Psoas muscle (tissue), 7 donors: ENCODE measurements at regions not wholly inside any gene's neighbourhood (a gene's known extent, or its start where the extent isn't known, plus 50 kb on each side); places are given as distances from the start of the nearest gene placed in this dataset.
A peak's percentile ranks its signal among the peaks of the same experiment; 100 is the strongest.

Experiments used
- ATAC-seq, 4 donors: fragments of 200-7000 bp; cut with Tn5 transposase; one replicate each; pipeline ENCODE4 v1.9.1; 2020; ENCODE audit warnings: moderate library complexity in 3 of 4, mild to moderate bottlenecking in 2 of 4
- DNase-seq, 2 donors: peaks; one replicate each; pipeline ENCODE4 v3.0.0-alpha.2; 2020
- H3K27ac ChIP-seq: fragments of 200-600 bp; one replicate; pipeline ENCODE4 v1.8.0; 2022
- H3K27me3 ChIP-seq, 3 donors: fragments of 200-600 bp in 1 of 3; one replicate each; pipeline versions ENCODE4 v1.6.1 to v1.8.0; 2013 to 2022; ENCODE audit warnings: low read length in 2 of 3, mild to moderate bottlenecking in 2 of 3, moderate library complexity in 1 of 3; ENCODE audit not compliant: insufficient read depth in 3 of 3
- H3K36me3 ChIP-seq, 2 donors: fragments of 200-600 bp in 1 of 2; one replicate each; pipeline versions ENCODE4 v1.6.1 to v1.8.0; 2013 to 2022; ENCODE audit warnings: low read depth in 1 of 2, mild to moderate bottlenecking in 1 of 2, moderate library complexity in 1 of 2; ENCODE audit not compliant: insufficient read depth in 1 of 2
- H3K4me1 ChIP-seq: fragments of 200-600 bp; one replicate; pipeline ENCODE4 v1.8.0; 2022
- H3K4me3 ChIP-seq: fragments of 200-600 bp; one replicate; pipeline ENCODE4 v1.8.0; 2022; ENCODE audit warnings: mild to moderate bottlenecking
- H3K9me3 ChIP-seq: fragments of 200-600 bp; one replicate; pipeline ENCODE4 v1.8.0; 2022
- WGBS, 3 donors: extraction: QIAGEN DNeasy Blood & Tissue Kit; methylation state at CpG; one replicate each; pipeline versions ENCODE4 v1.1.6 to v1.1.7; 2013; 5-methylcytosine and 5-hydroxymethylcytosine counted together
- intact Hi-C, 2 donors: fragments of 100-400 bp; cut with DNase I; formaldehyde crosslinking; loops; one replicate each; pipeline versions ENCODE4 v1.11.0 to v1.14.2; 2022
- TF ChIP-seq, protein P1 (sequence below): fragments of 200-600 bp; IDR thresholded peaks from one replicate; pipeline ENCODE4 v1.8.0; 2022; ENCODE audit warnings: antibody characterized with exemption
- donor health status: healthy with polysubstance abuse.
- donor health status: DM: no; HTN: no; CAD: no; lungs with moderate emphysema.
- donor health status: Bipolar disorder and iron deficiency.
- donor health status: healthy.
- donor health status: DM: yes; HTN: yes; CAD: no.
- donor health status: DM: no; HTN: no; CAD: no.
- donor health status: DM: yes; HTN: yes; CAD: no.

DNA sequence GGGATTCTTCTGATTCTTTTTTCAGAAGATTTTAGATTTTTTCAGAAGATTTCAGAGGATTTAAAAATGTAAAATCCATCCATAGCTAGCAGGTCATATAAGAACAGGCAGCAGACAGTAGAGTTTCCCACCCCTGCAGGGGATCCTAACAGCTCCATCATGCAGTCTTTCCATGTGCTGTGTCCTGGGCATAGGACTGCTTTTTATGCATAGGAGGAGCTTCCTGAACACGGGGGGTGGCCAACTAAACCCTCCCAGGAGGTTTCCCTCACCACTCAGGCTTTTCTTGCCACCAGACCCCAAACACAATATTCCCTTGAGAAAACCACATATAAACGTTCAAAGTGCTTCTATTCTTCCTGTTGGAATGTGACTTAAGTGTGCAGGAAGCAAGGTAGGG lies 90.1 kb upstream of the TNR start:
- H3K9me3 ChIP-seq, result no peaks in the 10 kb centered on the region
- ATAC-seq, result no peak
- H3K27ac ChIP-seq, result no peak overlapping the region
- H3K4me1 ChIP-seq, result no peaks in the 10 kb centered on the region
- TF ChIP-seq, protein P1, sequence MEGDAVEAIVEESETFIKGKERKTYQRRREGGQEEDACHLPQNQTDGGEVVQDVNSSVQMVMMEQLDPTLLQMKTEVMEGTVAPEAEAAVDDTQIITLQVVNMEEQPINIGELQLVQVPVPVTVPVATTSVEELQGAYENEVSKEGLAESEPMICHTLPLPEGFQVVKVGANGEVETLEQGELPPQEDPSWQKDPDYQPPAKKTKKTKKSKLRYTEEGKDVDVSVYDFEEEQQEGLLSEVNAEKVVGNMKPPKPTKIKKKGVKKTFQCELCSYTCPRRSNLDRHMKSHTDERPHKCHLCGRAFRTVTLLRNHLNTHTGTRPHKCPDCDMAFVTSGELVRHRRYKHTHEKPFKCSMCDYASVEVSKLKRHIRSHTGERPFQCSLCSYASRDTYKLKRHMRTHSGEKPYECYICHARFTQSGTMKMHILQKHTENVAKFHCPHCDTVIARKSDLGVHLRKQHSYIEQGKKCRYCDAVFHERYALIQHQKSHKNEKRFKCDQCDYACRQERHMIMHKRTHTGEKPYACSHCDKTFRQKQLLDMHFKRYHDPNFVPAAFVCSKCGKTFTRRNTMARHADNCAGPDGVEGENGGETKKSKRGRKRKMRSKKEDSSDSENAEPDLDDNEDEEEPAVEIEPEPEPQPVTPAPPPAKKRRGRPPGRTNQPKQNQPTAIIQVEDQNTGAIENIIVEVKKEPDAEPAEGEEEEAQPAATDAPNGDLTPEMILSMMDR, result no peak
- no peaks in the 10 kb centered on the region for H3K27me3 ChIP-seq
- no peak for DNase-seq
- no peak overlapping the region for H3K4me3 ChIP-seq
- H3K36me3 ChIP-seq, result no peaks in the 10 kb centered on the region
- intact Hi-C loops, result no loop called here
- WGBS, 3 donors, result 11 to 17% (median 13%) methylated on average over 2 of the region's 2 CpGs

DNA sequence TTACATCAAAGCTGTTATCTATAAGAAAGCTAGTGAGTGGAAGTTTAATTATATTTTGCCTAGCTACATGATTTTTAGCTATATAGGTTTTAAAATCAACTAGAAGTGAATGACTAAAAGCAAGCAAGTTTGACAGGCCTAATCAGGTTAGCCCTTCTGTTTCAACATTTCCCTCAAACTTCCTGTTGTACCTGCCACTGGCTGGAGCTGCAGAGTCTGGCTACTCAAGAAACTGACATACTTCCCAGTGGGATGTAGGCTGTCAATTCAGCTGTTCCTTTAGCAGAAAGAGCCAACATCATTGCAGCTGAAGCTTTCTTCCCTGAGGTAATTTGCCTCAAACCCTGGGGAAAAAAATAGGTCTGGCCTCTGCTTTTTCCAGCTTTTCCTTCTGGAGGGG lies 87.1 kb upstream of the TNR start:
- no peak for ATAC-seq
- H3K27ac ChIP-seq, result no peak overlapping the region
- TF ChIP-seq, protein P1, result no peak
- no peaks in the 10 kb centered on the region for H3K36me3 ChIP-seq
- intact Hi-C loops, result no loop called here
- H3K4me3 ChIP-seq, result no peak overlapping the region
- H3K9me3 ChIP-seq, result no peaks in the 10 kb centered on the region
- H3K27me3 ChIP-seq, result no peaks in the 10 kb centered on the region
- H3K4me1 ChIP-seq, result no peaks in the 10 kb centered on the region
- no peak for DNase-seq

DNA sequence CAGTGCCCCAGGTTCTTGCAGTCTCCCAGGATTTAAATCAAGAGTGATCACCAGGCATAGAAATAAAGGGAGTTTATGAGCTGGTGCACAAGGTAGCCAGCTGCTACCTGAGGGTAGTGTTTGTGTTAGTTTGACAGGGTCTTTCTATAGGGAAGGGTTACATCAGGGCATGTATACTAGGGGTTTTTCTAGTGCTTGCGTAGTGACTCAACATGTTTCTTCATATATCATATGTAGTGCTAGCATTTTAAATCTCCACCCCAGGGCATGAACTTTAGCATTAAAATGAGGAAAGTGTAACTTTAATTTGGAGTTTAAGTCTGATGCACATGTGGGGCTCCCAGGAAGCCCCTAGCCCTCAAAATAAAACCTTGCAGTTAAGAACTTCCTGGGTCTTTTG lies 86.5 kb upstream of the TNR start:
- intact Hi-C loops, result loop anchor here in 1 of 2 donors (5.0 kb wide), 1 partner anchor 458 kb away; no protein-coding TSS in a partner anchor
- no peak overlapping the region for H3K4me3 ChIP-seq
- no peaks in the 10 kb centered on the region for H3K36me3 ChIP-seq
- H3K27ac ChIP-seq, result no peak overlapping the region
- WGBS, 3 donors, result 100% methylated on average over 1 of the region's 1 CpG
- ATAC-seq (no peak), DNase-seq (no peak)
- no peaks in the 10 kb centered on the region for H3K4me1 ChIP-seq
- H3K9me3 ChIP-seq, result no peaks in the 10 kb centered on the region
- no peaks in the 10 kb centered on the region for H3K27me3 ChIP-seq
- TF ChIP-seq, protein P1, result no peak

DNA sequence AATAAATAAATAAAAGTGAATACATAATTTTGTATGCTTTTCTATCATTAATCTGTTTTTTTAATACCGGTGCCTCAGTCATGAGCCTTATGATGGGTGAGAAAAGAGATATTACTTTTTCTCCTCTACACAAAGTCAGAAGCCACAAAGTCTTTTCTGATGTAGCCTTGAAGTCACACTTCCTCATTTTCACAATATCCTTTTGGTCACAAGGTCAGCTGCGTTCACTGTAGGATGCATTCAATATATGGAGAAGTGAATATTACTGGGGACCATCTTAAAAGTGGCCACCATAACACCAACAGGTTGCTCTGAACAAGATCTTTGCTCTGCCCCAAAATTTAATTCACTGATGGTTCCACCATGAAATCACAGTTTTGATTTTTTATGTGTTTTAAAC lies 83.3 kb upstream of the TNR start:
- TF ChIP-seq, protein P1, result no peak
- Histone ChIP-seq H3K27me3 (no peaks in the 10 kb centered on the region), H3K9me3 (no peaks in the 10 kb centered on the region), H3K4me3 (no peak overlapping the region), H3K36me3 (no peaks in the 10 kb centered on the region), H3K4me1 (no peaks in the 10 kb centered on the region), H3K27ac (no peak overlapping the region)
- no peak for DNase-seq
- ATAC-seq, result no peak
- 90 to 98% (median 91%) methylated on average over 2 of the region's 2 CpGs for WGBS, 3 donors
- intact Hi-C loops, result loop anchor here in 1 of 2 donors (5.0 kb wide), 1 partner anchor 454 kb away; no protein-coding TSS in a partner anchor

DNA sequence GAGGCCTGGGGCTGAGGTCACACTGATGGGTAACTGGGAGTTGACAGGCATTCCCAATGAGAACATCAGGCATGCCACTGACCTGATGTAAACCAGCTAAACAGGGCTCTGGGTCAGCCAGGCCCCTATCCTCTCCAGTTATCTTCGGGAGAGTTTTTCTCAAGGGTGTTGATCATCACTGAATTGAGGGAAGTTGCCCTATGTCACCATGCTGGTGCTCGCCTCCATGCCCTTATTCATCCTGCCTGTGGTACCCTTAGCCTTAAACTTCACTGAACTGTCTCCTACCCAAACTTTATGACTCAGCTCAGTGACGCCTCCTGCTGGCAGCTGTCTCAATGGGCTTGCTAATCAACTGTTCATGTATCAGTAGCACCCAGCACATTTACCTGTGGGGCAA lies 80.7 kb upstream of the TNR start:
- no peak overlapping the region for H3K4me3 ChIP-seq
- H3K27ac ChIP-seq, result no peak overlapping the region
- ATAC-seq (peak in 2 of 4 donors; percentile 40 to 74), DNase-seq (peak in 1 of 2 donors; percentile 13)
- no peaks in the 10 kb centered on the region for H3K9me3 ChIP-seq
- H3K36me3 ChIP-seq, result no peaks in the 10 kb centered on the region
- no peaks in the 10 kb centered on the region for H3K4me1 ChIP-seq
- H3K27me3 ChIP-seq, result no peaks in the 10 kb centered on the region
- WGBS, 3 donors, result 48 to 58% (median 51%) methylated on average over 3 of the region's 3 CpGs
- intact Hi-C loops, result no loop called here
- TF ChIP-seq, protein P1, result no peak
